Calu3 (cell line): ENCODE measurements at regions not wholly inside any gene's neighbourhood (a gene's known extent, or its start where the extent isn't known, plus 50 kb on each side); places are given as distances from the start of the nearest gene placed in this dataset.
"Not testable (repeated sequence)": the region's sequence is repeated elsewhere in the genome, so short reads cannot be mapped to it uniquely, and the experiment has no call there.

Source experiments
- BruUV-seq: library from RNA; stranded (reverse); fragments of 400-500 nt; replicated peaks from 2 replicates; lab custom pipeline; 2021; lab: Mats Ljungman, UMichigan
- CTCF ChIA-PET: fragments of 300-600 bp; sonication (Branson Sonifier 250); formaldehyde crosslinking; loops from one replicate; lab custom pipeline; 2022; ENCODE audit warnings: antibody characterized with exemption; lab: Charles Lee
- DNase-seq: peaks from one replicate; pipeline ENCODE4 v3.0.0; 2022
- H3K27ac Mint-ChIP-seq: one replicate; pipeline ENCODE4 v1.8.0; 2022; ENCODE audit warnings: mixed read lengths; ENCODE audit not compliant: unreplicated experiment
- H3K27me3 Mint-ChIP-seq: one replicate; pipeline ENCODE4 v1.8.0; 2022; ENCODE audit warnings: mixed read lengths; ENCODE audit not compliant: unreplicated experiment
- H3K36me3 Mint-ChIP-seq: one replicate; pipeline ENCODE4 v1.8.0; 2022; ENCODE audit warnings: mild to moderate bottlenecking, moderate library complexity, mixed read lengths; ENCODE audit not compliant: insufficient read depth, unreplicated experiment
- H3K4me1 Mint-ChIP-seq: one replicate; pipeline ENCODE4 v1.8.0; 2022; ENCODE audit warnings: mild to moderate bottlenecking, low read depth, mixed read lengths; ENCODE audit not compliant: unreplicated experiment
- H3K4me3 Mint-ChIP-seq: one replicate; pipeline ENCODE4 v1.8.0; 2022; ENCODE audit warnings: mild to moderate bottlenecking, low read depth, moderate library complexity, mixed read lengths; ENCODE audit not compliant: unreplicated experiment
- H3K9me3 Mint-ChIP-seq: one replicate; pipeline ENCODE4 v1.8.0; 2022; ENCODE audit warnings: low read depth, mixed read lengths; ENCODE audit not compliant: unreplicated experiment
- CTCF ChIP-seq: fragments of 200-600 bp; IDR thresholded peaks from one replicate; pipeline ENCODE4 v1.8.0; 2022; ENCODE audit warnings: antibody characterized with exemption; ENCODE audit not compliant: unreplicated experiment
- intact Hi-C: fragments of 100-400 bp; cut with micrococcal nuclease; formaldehyde crosslinking; loops from one replicate; pipeline ENCODE4 v1.10.0; 2022; ENCODE audit not compliant: unreplicated experiment

GRCh38 chr1:30135698-30136097 is 587.7 kb downstream of the MATN1 start:
- no TSS peak for BruUV-seq
- TF ChIP-seq CTCF: no peak
- no peak overlapping the region for H3K4me3 Mint-ChIP-seq
- DNase-seq: no peak
- intact Hi-C loops: no loop called here
- H3K27me3 Mint-ChIP-seq: peaks cover 98% of the 10 kb centered on the region
- H3K36me3 Mint-ChIP-seq: no peaks in the 10 kb centered on the region
- no peak overlapping the region for H3K27ac Mint-ChIP-seq
- no peaks in the 10 kb centered on the region for H3K9me3 Mint-ChIP-seq
- H3K4me1 Mint-ChIP-seq: no peaks in the 10 kb centered on the region
- CTCF ChIA-PET: no interaction called here

- H3K27ac Mint-ChIP-seq: no peak overlapping the region
- H3K4me3 Mint-ChIP-seq: no peak overlapping the region
- DNase-seq: no peak
- H3K36me3 Mint-ChIP-seq: no peaks in the 10 kb centered on the region
- intact Hi-C loops: no loop called here
- H3K4me1 Mint-ChIP-seq: no peaks in the 10 kb centered on the region
- no peak for TF ChIP-seq CTCF
- H3K27me3 Mint-ChIP-seq: peaks cover 98% of the 10 kb centered on the region
- CTCF ChIA-PET: no interaction called here
- no TSS peak for BruUV-seq
- H3K9me3 Mint-ChIP-seq: no peaks in the 10 kb centered on the region
These were observed 588.7 kb downstream of the MATN1 start for GRCh38 chr1:30134466-30135217.

GRCh38 chr1:30133414-30134055 is 589.9 kb downstream of the MATN1 start:
- BruUV-seq: no TSS peak
- Mint-ChIP-seq H3K4me1 (no peaks in the 10 kb centered on the region), H3K4me3 (no peak overlapping the region), H3K27me3 (peaks cover 100% of the 10 kb centered on the region), H3K9me3 (no peaks in the 10 kb centered on the region), H3K36me3 (no peaks in the 10 kb centered on the region), H3K27ac (no peak overlapping the region)
- CTCF ChIA-PET: interaction anchor here (0.6 kb wide), 1 partner anchor 325 kb away, joined by 7 read pairs; no protein-coding TSS in a partner anchor
- no peak for DNase-seq
- no peak for TF ChIP-seq CTCF
- intact Hi-C loops: no loop called here

- CTCF ChIA-PET: no interaction called here
- no TSS peak for BruUV-seq
- Mint-ChIP-seq H3K9me3 (no peaks in the 10 kb centered on the region), H3K4me1 (no peaks in the 10 kb centered on the region), H3K4me3 (no peak overlapping the region), H3K27me3 (peaks cover 100% of the 10 kb centered on the region), H3K27ac (no peak overlapping the region), H3K36me3 (no peaks in the 10 kb centered on the region)
- no peak for DNase-seq
- TF ChIP-seq CTCF: no peak
- intact Hi-C loops: no loop called here
These were observed 590.6 kb downstream of the MATN1 start for GRCh38 chr1:30132602-30133286.

- H3K36me3 Mint-ChIP-seq, BruUV-seq, H3K4me3 Mint-ChIP-seq, CTCF ChIA-PET, H3K27ac Mint-ChIP-seq, DNase-seq, H3K4me1 Mint-ChIP-seq, H3K9me3 Mint-ChIP-seq, intact Hi-C loops: not testable (repeated sequence)
- peaks cover 100% of the 10 kb centered on the region for H3K27me3 Mint-ChIP-seq
These were observed 592.8 kb downstream of the MATN1 start for GRCh38 chr1:30130566-30130965.
